HepG2 (cell line): ENCODE measurements at regions not wholly inside any gene's neighbourhood (a gene's known extent, or its start where the extent isn't known, plus 50 kb on each side); places are given as distances from the start of the nearest gene placed in this dataset.

Source experiments
- POLR2A ChIP-seq, 2 experiments: IDR thresholded peaks; 2 replicates each; pipeline ENCODE4 v1.6.1; 2011; ENCODE audit warnings: low read depth in 2 of 2, low read length in 2 of 2, mild to moderate bottlenecking in 1 of 2, moderate library complexity in 1 of 2; ENCODE audit not compliant: insufficient read depth in 1 of 2
- PRDM4 ChIP-seq: sonication (generic); formaldehyde crosslinking; IDR thresholded peaks from 2 replicates; pipeline ENCODE4 v1.9.0; 2021; ENCODE audit warnings: missing genetic modification reagents, borderline replicate concordance
- SIN3B ChIP-seq: fragments of 150-350 bp; IDR thresholded peaks from 2 replicates; pipeline ENCODE4 v1.6.1; 2014; ENCODE audit warnings: low read length
- SOX6 ChIP-seq, 2 experiments: fragments of 450-650 bp in 1 of 2; sonication (generic) in 1 of 2; formaldehyde crosslinking in 1 of 2; IDR thresholded peaks; 2 replicates each; pipeline versions ENCODE4 v1.4.0 to v1.6.1; 2017 to 2020; ENCODE audit warnings: antibody characterized with exemption in 1 of 2, mild to moderate bottlenecking in 1 of 2, missing genetic modification reagents in 1 of 2
- TGIF2 ChIP-seq: IDR thresholded peaks from 2 replicates; pipeline ENCODE4 v1.6.1; 2016; ENCODE audit warnings: control low read depth, missing compliant biosample characterization
- ZBTB7A ChIP-seq: sonication (generic); formaldehyde crosslinking; IDR thresholded peaks from 2 replicates; pipeline ENCODE4 v1.8.0; 2022; ENCODE audit warnings: mild to moderate bottlenecking, missing genetic modification reagents
- ZFP91 ChIP-seq: sonication (generic); formaldehyde crosslinking; IDR thresholded peaks from 2 replicates; pipeline ENCODE4 v1.9.0; 2022; ENCODE audit warnings: missing genetic modification reagents, mild to moderate bottlenecking, borderline replicate concordance
- ZNF687 ChIP-seq: sonication (generic); formaldehyde crosslinking; IDR thresholded peaks from 2 replicates; pipeline ENCODE4 v1.5.1; 2020; ENCODE audit warnings: mild to moderate bottlenecking, missing genetic modification reagents, moderate library complexity

GRCh38 chr4:10958226-10958856 is 273.8 kb upstream of the CLNK start:
- TF ChIP-seq SOX6 (IDR thresholded peaks at IDR 0.05) (no peak), SOX6 (CRISPR knock-in tag; IDR thresholded peaks at IDR 0.05) (no peak), TGIF2 (CRISPR knock-in tag) (no peak), ZFP91 (CRISPR knock-in tag) (no peak), ZNF687 (no peak), PRDM4 (no peak), POLR2A (IDR thresholded peaks at IDR 0.05; ENCODE audit: insufficient read depth in 1 of 2, low read depth in 2 of 2, low read length in 2 of 2) (no peak), ZBTB7A (CRISPR knock-in tag) (no peak), SIN3B (no peak)
